ENCODE measurements at regions not wholly inside any gene's neighbourhood (a gene's known extent, or its start where the extent isn't known, plus 50 kb on each side); places are given as distances from the start of the nearest gene placed in this dataset.

GRCh38 chr3:106332129-106332528 lies 463.3 kb upstream of the CBLB start:
- TF ChIP-seq CTCF (IDR thresholded peaks at IDR 0.05) = no peak
- no peak for TF ChIP-seq ZFX (IDR thresholded peaks at IDR 0.05; ENCODE audit: borderline replicate concordance)

Data from 22Rv1 (cell line).